Smooth muscle cell (in vitro differentiated cells): ENCODE measurements at regions not wholly inside any gene's neighbourhood (a gene's known extent, or its start where the extent isn't known, plus 50 kb on each side); places are given as distances from the start of the nearest gene placed in this dataset.
"Not testable (repeated sequence)": the region's sequence is repeated elsewhere in the genome, so short reads cannot be mapped to it uniquely, and the experiment has no call there.

Source experiments
- DNase-seq: peaks from one replicate; lab custom pipeline; 2025; ENCODE audit not compliant: unreplicated experiment; lab: John Stamatoyannopoulos, UW
- H2AFZ ChIP-seq: fragments of 200-600 bp; sonication (generic); 2 replicates; pipeline ENCODE4 v1.6.0; 2016; ENCODE audit warnings: antibody characterized with exemption, low read depth, mild to moderate bottlenecking
- H3F3A ChIP-seq: fragments of 200-600 bp; sonication (generic); 2 replicates; pipeline ENCODE4 v1.6.0; 2017; ENCODE audit warnings: antibody characterized with exemption, low read depth
- H3K27ac ChIP-seq: fragments of 200-600 bp; sonication (generic); 2 replicates; pipeline ENCODE4 v1.5.1; 2016; ENCODE audit warnings: low read depth, mild to moderate bottlenecking
- H3K27me3 ChIP-seq: fragments of 200-600 bp; sonication (generic); 2 replicates; pipeline ENCODE4 v1.6.1; 2016; ENCODE audit warnings: low read depth, mild to moderate bottlenecking
- H3K36me3 ChIP-seq: fragments of 200-600 bp; sonication (generic); 2 replicates; pipeline ENCODE4 v1.5.1; 2016; ENCODE audit warnings: low read depth
- H3K4me1 ChIP-seq: fragments of 200-600 bp; sonication (generic); 2 replicates; pipeline ENCODE4 v1.5.1; 2016; ENCODE audit warnings: low read depth
- H3K4me2 ChIP-seq: fragments of 200-600 bp; sonication (generic); 2 replicates; pipeline ENCODE4 v1.6.0; 2016; ENCODE audit warnings: mild to moderate bottlenecking
- H3K4me3 ChIP-seq: fragments of 200-600 bp; sonication (generic); 2 replicates; pipeline ENCODE4 v1.5.1; 2016; ENCODE audit warnings: mild to moderate bottlenecking
- H3K79me2 ChIP-seq: fragments of 200-600 bp; sonication (generic); 2 replicates; pipeline ENCODE4 v1.6.0; 2016; ENCODE audit warnings: low read depth, mild to moderate bottlenecking
- H3K9ac ChIP-seq: fragments of 200-600 bp; sonication (generic); 2 replicates; pipeline ENCODE4 v1.6.0; 2016; ENCODE audit warnings: low read depth
- H3K9me3 ChIP-seq: fragments of 200-600 bp; sonication (generic); replicated peaks from 2 replicates; pipeline ENCODE4 v1.5.1; 2016; ENCODE audit warnings: low read depth
- H4K20me1 ChIP-seq: fragments of 200-600 bp; sonication (generic); 2 replicates; pipeline ENCODE4 v1.6.0; 2016; ENCODE audit warnings: low read depth
- WGBS: methylation state at CpG from one replicate; pipeline ENCODE4 v1.1.7; 2016; ENCODE audit warnings: low lambda C conversion rate; 5-methylcytosine and 5-hydroxymethylcytosine counted together
- TF ChIP-seq, protein P1 (sequence below): fragments of 200-600 bp; sonication (generic); IDR thresholded peaks from 2 replicates; pipeline ENCODE4 v1.5.1; 2017; ENCODE audit warnings: borderline replicate concordance, mild to moderate bottlenecking, antibody characterized with exemption; ENCODE audit not compliant: insufficient read depth, poor library complexity, severe bottlenecking

DNA sequence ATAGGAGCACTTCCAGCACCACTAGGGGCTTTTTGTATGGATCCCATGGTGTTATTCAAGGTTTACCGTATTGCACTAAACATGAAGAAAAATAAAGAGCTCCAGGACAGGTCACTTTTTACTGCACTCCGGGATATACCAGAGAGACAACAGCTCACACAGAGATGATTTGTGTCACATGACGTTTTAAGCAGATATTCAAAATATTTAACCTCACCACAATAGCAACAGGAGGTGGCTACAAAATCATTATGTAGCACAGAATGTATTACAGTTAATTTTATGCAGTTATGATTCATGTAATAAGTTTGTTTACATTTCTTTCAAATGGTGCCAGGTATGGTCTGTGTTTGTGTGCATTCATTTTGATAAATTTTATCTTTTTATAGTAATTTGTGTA is 100.6 kb downstream of the LUZP4 start:
- H2AFZ ChIP-seq: no peak overlapping the region
- TF ChIP-seq, protein P1, sequence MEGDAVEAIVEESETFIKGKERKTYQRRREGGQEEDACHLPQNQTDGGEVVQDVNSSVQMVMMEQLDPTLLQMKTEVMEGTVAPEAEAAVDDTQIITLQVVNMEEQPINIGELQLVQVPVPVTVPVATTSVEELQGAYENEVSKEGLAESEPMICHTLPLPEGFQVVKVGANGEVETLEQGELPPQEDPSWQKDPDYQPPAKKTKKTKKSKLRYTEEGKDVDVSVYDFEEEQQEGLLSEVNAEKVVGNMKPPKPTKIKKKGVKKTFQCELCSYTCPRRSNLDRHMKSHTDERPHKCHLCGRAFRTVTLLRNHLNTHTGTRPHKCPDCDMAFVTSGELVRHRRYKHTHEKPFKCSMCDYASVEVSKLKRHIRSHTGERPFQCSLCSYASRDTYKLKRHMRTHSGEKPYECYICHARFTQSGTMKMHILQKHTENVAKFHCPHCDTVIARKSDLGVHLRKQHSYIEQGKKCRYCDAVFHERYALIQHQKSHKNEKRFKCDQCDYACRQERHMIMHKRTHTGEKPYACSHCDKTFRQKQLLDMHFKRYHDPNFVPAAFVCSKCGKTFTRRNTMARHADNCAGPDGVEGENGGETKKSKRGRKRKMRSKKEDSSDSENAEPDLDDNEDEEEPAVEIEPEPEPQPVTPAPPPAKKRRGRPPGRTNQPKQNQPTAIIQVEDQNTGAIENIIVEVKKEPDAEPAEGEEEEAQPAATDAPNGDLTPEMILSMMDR: no peak

DNA sequence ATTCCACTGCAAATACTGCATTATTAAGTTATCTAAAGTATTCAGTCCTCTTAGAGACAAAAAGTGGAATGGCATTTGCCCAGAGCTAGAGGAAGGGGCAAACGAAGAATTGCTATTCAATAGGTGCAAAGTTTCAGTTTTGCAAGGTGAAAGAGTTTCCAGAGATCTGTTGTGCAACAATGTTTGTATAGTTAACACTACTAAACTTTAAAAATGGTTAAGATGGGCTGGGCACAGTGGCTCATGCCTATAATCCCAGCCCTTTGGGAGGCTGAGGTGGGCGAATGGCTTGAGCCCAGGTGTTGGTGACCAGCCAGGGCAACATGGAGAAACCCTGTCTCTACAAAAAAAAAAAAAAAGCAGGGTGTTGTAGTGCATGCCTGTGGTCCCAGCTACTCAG is 102.5 kb downstream of the LUZP4 start:
- TF ChIP-seq, protein P1: no peak
- DNase-seq: no peak
- H3K4me3 ChIP-seq: no peak overlapping the region

More for the DNA sequence above, 100.6 kb downstream of the LUZP4 start:
- no peaks in the 10 kb centered on the region for H3F3A ChIP-seq
- H3K9ac ChIP-seq: no peak overlapping the region
- peaks cover 3% of the 10 kb centered on the region for H3K4me1 ChIP-seq
- H3K36me3 ChIP-seq: no peaks in the 10 kb centered on the region
- no peak overlapping the region for H3K27ac ChIP-seq
- H3K4me2 ChIP-seq: no peak overlapping the region
- no peaks in the 10 kb centered on the region for H3K9me3 ChIP-seq
- H3K4me3 ChIP-seq: no peak overlapping the region
- H3K79me2 ChIP-seq: no peaks in the 10 kb centered on the region
- H3K27me3 ChIP-seq: no peaks in the 10 kb centered on the region
- no peak for DNase-seq
- no peaks in the 10 kb centered on the region for H4K20me1 ChIP-seq
- WGBS: 80% methylated on average over 3 of the region's 3 CpGs

DNA sequence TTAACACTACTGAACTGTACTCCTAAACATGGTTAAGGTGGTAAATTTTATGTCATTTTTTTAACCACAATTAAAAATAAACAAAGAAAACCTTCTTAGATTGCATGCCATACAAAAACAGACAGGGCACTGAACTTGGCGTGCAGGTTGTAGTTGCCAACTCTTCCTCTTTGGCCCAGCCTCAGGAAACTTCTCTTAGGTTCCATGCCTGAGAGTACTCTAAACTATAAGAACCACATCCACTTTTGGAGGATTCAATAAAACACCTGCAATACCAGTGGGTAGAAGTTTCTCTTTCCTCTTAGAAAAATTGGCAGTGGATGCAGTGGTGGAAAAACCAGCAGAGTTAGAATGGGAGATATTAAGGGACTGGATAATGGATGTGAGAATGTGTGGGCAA is 103.4 kb downstream of the LUZP4 start:
- no peak for DNase-seq

More for the DNA sequence above, 102.5 kb downstream of the LUZP4 start:
- Histone ChIP-seq H3K9me3 (no peaks in the 10 kb centered on the region), H3K79me2 (no peaks in the 10 kb centered on the region), H2AFZ (no peak overlapping the region), H4K20me1 (no peaks in the 10 kb centered on the region), H3F3A (no peaks in the 10 kb centered on the region), H3K36me3 (no peaks in the 10 kb centered on the region), H3K27ac (no peak overlapping the region), H3K27me3 (no peaks in the 10 kb centered on the region), H3K4me1 (peaks cover 3% of the 10 kb centered on the region), H3K9ac (no peak overlapping the region), H3K4me2 (no peak overlapping the region)
- WGBS: 98% methylated on average over 2 of the region's 2 CpGs

DNA sequence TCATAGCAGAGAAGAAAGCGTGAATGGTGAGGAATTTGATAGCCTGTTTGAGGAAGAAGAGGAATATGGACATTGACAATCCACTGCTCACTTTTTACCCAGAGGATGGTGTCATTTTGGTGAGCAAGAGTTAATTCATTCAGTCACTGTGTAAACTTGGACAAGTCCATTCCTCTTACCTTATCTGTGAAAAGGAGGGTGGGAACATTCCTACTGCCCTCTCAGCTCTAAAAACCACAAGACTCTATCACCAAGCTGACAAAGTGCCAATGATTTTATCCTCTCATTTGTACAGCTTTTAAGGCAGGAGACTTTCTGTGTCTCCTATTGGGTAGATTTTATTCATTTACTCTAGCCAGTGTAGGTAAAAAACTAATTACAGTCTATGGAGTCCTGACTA is 103.8 kb downstream of the LUZP4 start:
- no peak overlapping the region for H3K9ac ChIP-seq
- no peak overlapping the region for H3K27ac ChIP-seq
- no peak overlapping the region for H3K4me3 ChIP-seq
- no peak overlapping the region for H2AFZ ChIP-seq
- no peak overlapping the region for H3K4me2 ChIP-seq
- H3F3A ChIP-seq: no peaks in the 10 kb centered on the region
- H3K4me1 ChIP-seq: no peaks in the 10 kb centered on the region
- WGBS: 92% methylated on average over 1 of the region's 1 CpG
- no peaks in the 10 kb centered on the region for H3K79me2 ChIP-seq
- TF ChIP-seq, protein P1: no peak
- H3K27me3 ChIP-seq: no peaks in the 10 kb centered on the region
- DNase-seq: no peak
- H4K20me1 ChIP-seq: no peaks in the 10 kb centered on the region
- no peaks in the 10 kb centered on the region for H3K9me3 ChIP-seq
- no peaks in the 10 kb centered on the region for H3K36me3 ChIP-seq

More for the DNA sequence above, 103.4 kb downstream of the LUZP4 start:
- H3K36me3 ChIP-seq: no peaks in the 10 kb centered on the region
- H3K79me2 ChIP-seq: no peaks in the 10 kb centered on the region
- H2AFZ ChIP-seq: no peak overlapping the region
- H3K9me3 ChIP-seq: no peaks in the 10 kb centered on the region
- H3K9ac ChIP-seq: no peak overlapping the region
- 100% methylated on average over 1 of the region's 1 CpG for WGBS
- H3K4me3 ChIP-seq: no peak overlapping the region
- no peaks in the 10 kb centered on the region for H3K27me3 ChIP-seq
- no peaks in the 10 kb centered on the region for H4K20me1 ChIP-seq
- TF ChIP-seq, protein P1: no peak
- H3F3A ChIP-seq: no peaks in the 10 kb centered on the region
- no peak overlapping the region for H3K27ac ChIP-seq
- peaks cover 2% of the 10 kb centered on the region for H3K4me1 ChIP-seq
- no peak overlapping the region for H3K4me2 ChIP-seq

DNA sequence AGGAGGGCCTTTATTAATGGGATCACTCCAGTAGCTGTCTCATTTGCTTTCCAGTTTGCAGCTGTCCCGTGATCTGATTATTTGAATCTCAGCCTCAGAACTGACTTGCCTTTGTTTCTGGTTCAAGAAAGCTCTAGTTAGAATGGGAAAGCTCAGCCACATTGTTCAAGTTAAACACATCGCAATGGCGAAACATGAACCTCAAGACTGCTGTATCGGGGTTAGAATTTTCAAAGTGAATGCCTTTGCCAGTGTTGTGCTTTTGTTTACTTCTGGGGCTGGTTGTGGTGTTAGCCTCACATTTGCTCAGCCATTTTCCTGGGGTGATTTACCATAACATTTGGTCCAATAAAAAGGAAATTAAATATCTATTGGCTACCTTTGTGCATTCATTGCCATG is 105.3 kb downstream of the LUZP4 start:
- not testable (repeated sequence) for H3K27me3 ChIP-seq, H3K4me2 ChIP-seq, H3K27ac ChIP-seq, H3K4me3 ChIP-seq, H2AFZ ChIP-seq, H3K9ac ChIP-seq, H4K20me1 ChIP-seq, H3K36me3 ChIP-seq, H3K4me1 ChIP-seq, H3K79me2 ChIP-seq, H3F3A ChIP-seq, H3K9me3 ChIP-seq, DNase-seq
- WGBS: 86% methylated on average over 4 of the region's 4 CpGs
